ENCODE measurements at regions not wholly inside any gene's neighbourhood (a gene's known extent, or its start where the extent isn't known, plus 50 kb on each side); places are given as distances from the start of the nearest gene placed in this dataset.

DNA sequence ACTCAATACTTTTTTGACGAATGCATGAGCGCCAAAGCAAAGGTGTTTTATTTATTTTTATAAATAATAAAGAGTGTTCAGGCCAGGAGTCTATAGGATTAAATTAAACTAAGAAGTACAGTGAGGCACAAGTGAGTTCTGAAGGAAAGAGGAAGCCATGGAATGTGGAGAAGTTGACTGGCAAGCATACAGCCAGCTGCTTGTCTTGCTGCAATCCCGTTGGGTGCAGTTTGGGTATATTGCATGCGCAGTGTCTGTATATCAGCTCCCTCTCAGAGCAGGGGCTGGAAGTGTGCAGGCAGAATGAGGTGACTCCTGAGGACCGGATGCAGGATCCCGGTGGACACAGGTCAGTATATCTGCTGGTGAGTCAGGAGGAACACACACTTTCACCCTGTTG is 315.6 kb downstream of the ZSWIM6 start:
- TF ChIP-seq, protein P1, sequence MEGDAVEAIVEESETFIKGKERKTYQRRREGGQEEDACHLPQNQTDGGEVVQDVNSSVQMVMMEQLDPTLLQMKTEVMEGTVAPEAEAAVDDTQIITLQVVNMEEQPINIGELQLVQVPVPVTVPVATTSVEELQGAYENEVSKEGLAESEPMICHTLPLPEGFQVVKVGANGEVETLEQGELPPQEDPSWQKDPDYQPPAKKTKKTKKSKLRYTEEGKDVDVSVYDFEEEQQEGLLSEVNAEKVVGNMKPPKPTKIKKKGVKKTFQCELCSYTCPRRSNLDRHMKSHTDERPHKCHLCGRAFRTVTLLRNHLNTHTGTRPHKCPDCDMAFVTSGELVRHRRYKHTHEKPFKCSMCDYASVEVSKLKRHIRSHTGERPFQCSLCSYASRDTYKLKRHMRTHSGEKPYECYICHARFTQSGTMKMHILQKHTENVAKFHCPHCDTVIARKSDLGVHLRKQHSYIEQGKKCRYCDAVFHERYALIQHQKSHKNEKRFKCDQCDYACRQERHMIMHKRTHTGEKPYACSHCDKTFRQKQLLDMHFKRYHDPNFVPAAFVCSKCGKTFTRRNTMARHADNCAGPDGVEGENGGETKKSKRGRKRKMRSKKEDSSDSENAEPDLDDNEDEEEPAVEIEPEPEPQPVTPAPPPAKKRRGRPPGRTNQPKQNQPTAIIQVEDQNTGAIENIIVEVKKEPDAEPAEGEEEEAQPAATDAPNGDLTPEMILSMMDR (IDR thresholded peaks at IDR 0.05; ENCODE audit: low read depth, low read length), result no peak
- TF ChIP-seq POLR2A (IDR thresholded peaks at IDR 0.05; ENCODE audit: extremely low read depth, insufficient read length) (no peak), MYC (IDR thresholded peaks at IDR 0.05; ENCODE audit: low read depth, low read length) (no peak)
- TF ChIP-seq, protein P2, sequence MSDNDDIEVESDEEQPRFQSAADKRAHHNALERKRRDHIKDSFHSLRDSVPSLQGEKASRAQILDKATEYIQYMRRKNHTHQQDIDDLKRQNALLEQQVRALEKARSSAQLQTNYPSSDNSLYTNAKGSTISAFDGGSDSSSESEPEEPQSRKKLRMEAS (IDR thresholded peaks at IDR 0.05; ENCODE audit: low read depth, low read length), result no peak

Data from NB4 (cell line).